Activated naive CD8-positive, alpha-beta T cell treated with anti-CD3 and anti-CD28 coated beads, Interleukin-2, amount 50 U/mL, for 16 hours (primary cell): ENCODE measurements at regions not wholly inside any gene's neighbourhood (a gene's known extent, or its start where the extent isn't known, plus 50 kb on each side); places are given as distances from the start of the nearest gene placed in this dataset.
"Not testable (repeated sequence)": the region's sequence is repeated elsewhere in the genome, so short reads cannot be mapped to it uniquely, and the experiment has no call there.

Experiments used
- DNase-seq: peaks from one replicate; pipeline ENCODE4 v3.0.0-alpha.2; 2020; ENCODE audit warnings: low read depth, low spot score

DNA sequence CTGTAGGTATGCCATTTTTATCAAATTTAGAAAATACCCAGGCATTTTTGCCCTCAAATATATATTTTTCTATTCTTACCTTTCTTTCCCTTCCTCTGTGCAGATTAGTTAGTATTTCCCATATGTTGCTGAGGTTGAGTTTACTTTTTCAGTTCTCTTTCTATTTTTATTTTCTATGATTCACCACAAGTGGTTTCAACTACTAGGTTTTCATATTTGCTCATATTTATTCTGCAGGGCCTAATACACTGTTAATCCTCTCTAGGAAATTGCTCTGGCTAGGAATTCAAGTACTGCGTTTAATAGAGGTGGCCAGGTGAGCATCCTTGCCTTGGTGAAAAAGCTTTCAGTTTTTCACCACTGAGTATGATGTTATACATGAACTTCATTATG, 1535.3 kb upstream of the PCDH10 start:
- DNase-seq = no peak

GRCh38 chr4:131632877-131633276, 1516.2 kb upstream of the PCDH10 start:
- no peak for DNase-seq

- DNase-seq = no peak
Observed at GRCh38 chr4:131635191-131635590, 1513.9 kb upstream of the PCDH10 start.

DNA sequence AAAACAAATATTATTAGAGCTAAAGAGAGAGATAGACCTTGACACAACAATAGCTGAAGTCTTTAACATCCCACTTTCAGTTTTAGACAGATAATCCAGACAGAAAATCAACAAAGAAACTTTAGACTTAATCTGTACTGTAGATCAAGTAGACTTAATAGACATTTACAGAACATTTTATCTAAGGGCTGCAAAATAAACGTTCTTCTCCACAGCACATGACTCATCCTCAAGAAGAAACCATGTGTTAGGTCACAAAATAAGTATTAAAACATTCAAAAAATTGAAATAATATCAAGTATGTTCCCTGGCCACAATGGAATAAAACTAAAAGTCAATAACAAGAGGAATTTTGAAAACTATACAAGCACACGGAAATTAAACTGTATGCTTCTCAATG, 1510.3 kb upstream of the PCDH10 start:
- no peak for DNase-seq

- DNase-seq = no peak
Observed at GRCh38 chr4:131644619-131645018, 1504.5 kb upstream of the PCDH10 start.

- no peak for DNase-seq
Observed at GRCh38 chr4:131649227-131649626, 1499.9 kb upstream of the PCDH10 start.

- no peak for DNase-seq
Observed at GRCh38 chr4:131650951-131651350, 1498.1 kb upstream of the PCDH10 start.

DNA sequence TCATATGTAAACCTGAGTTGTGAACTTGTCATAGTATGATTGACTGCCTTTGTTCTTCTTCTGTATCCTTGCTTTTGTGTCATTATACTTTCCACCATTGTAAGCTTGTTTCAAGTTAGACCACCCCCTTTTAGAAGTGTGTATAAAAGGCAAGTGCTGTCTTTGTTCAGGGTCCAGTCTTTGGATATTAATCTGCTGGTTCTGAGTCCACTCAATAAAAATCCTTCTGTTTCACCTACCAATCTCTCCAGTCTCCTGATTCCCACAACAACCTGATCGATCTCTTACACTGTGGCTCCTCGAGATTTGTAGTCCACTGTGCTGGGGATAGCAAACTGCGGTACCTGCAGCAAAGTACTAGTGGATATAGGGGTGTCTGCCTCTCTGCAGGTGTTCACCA, 1465.8 kb upstream of the PCDH10 start:
- not testable (repeated sequence) for DNase-seq

GRCh38 chr4:131721883-131722282, 1427.2 kb upstream of the PCDH10 start:
- DNase-seq = no peak

- DNase-seq = not testable (repeated sequence)
Observed at GRCh38 chr4:131723069-131723468, 1426.0 kb upstream of the PCDH10 start.

DNA sequence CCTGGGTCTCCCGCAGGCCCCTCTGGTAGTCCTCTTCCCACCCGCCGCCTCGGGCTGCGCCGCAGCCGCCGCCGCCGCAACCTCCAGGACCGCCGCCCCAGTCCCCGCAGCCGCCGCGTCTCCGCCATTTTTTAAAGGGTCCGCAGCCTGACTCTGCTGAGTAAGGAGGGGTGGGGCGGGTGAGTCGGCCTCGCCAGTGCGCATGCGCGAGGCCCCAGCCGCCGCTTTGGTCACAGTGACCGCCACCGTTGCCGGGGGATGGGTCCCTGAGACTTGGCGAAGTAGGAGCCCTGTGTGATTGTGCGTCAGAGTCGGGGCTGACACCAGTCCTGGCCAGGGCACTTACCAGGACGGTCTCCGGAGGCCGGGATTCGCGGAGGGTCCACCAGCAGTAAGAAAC, 1424.2 kb upstream of the PCDH10 start:
- DNase-seq = not testable (repeated sequence)

GRCh38 chr4:131725521-131725920, 1423.6 kb upstream of the PCDH10 start:
- DNase-seq = not testable (repeated sequence)

GRCh38 chr4:131726940-131727339, 1422.2 kb upstream of the PCDH10 start:
- not testable (repeated sequence) for DNase-seq

GRCh38 chr4:131727418-131727817, 1421.7 kb upstream of the PCDH10 start:
- DNase-seq = not testable (repeated sequence)

DNA sequence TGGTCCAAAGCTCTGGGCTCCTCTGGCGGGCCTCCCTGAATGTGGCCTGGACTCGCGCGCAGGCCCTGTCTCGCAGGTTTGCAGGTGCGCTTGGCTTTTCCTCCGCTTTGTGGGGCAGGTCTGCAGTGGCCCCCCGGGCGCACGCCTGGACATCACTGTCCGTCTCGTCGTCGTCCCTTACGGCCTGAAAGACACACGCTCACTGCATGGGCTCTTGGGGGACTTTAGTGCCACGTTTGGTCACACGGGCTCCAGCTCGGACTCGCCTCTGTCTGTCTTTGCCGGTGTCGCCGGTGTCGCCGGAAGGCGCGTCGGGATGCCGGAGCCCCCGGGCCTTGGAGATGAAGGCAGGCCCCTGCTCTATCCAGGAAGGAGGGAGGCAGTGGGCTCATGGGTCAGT, 1419.9 kb upstream of the PCDH10 start:
- DNase-seq = not testable (repeated sequence)

- not testable (repeated sequence) for DNase-seq
Observed at GRCh38 chr4:131729716-131730398, 1419.2 kb upstream of the PCDH10 start.

DNA sequence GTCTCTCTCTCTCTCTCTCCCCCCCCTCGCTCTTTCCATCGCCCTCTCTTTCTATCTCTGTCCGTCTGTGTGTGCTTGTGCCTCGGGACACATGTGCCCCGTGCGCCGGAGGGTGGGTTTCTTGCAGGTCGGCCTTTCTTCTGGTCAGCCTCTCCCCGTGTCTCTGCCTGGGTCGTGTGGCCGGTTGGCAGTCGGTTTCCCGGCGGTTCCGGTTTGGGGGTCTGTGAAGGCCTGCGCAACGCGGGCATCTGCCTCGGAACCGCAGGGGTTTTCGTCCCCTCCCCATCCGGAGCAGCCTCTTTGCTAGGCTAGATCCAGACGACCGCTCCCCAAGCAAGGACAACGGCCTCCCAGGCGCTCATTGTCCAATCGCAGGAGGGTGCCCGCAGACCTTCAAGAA, 1418.5 kb upstream of the PCDH10 start:
- not testable (repeated sequence) for DNase-seq

DNA sequence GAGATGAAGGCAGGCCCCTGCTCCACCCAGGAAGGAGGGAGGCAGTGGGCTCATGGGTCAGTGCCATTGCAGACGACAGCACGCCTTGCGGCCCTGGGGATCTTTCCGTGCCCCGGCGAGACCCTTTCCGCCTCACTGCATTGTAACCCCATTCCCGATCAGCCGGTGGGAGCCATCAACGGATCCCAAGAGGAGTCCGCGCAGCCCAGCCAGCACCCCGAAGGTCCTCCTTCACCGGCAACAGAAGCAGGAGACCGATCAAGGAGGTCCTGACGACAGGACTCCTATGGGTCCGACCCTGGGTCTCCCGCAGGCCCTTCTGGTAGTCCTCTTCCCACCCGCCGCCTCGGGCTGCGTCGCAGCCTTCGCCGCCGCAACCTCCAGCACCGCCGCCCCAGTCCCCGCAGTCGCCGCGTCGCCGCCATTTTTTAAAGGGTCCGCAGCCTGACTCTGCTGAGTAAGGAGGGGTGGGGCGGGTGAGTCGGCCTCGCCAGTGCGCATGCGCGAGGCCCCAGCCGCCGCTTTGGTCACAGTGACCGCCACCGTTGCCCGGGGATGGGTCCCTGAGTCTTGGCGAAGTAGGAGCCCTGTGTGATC, 1417.0 kb upstream of the PCDH10 start:
- DNase-seq = not testable (repeated sequence)

- not testable (repeated sequence) for DNase-seq
Observed at GRCh38 chr4:131734321-131734720, 1414.8 kb upstream of the PCDH10 start.

DNA sequence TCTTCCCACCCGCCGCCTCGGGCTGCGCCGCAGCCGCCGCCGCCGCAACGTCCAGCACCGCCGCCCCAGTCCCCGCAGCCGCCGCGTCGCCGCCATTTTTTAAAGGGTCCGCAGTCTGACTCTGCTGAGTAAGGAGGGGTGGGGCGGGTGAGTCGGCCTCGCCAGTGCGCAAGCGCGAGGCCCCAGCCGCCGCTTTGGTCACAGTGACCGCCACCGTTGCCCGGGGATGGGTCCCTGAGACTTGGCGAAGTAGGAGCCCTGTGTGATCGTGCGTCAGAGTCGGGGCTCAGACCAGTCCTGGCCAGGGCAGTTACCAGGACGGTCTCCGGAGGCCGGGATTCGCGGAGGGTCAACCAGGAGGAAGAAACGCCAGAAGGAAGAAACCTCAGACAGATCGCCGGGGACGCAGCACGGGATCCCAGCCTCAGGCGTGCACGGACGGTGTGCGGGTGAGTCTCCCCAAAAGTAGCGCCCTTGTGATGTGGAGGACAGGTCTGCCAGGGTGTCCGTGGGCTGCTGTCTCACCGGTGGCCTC, 1414.2 kb upstream of the PCDH10 start:
- DNase-seq = not testable (repeated sequence)

GRCh38 chr4:131738991-131739390, 1410.1 kb upstream of the PCDH10 start:
- not testable (repeated sequence) for DNase-seq

- DNase-seq = not testable (repeated sequence)
Observed at GRCh38 chr4:131741836-131742235, 1407.3 kb upstream of the PCDH10 start.
